HCT116 (cell line): ENCODE measurements at regions not wholly inside any gene's neighbourhood (a gene's known extent, or its start where the extent isn't known, plus 50 kb on each side); places are given as distances from the start of the nearest gene placed in this dataset.

Experiments
- EZH2phosphoT487 ChIP-seq: fragments of 200-600 bp; IDR thresholded peaks from 2 replicates; pipeline ENCODE4 v1.6.1; 2018; ENCODE audit warnings: antibody characterized with exemption, borderline replicate concordance
- SIN3A ChIP-seq: IDR thresholded peaks from 2 replicates; pipeline ENCODE4 v1.6.1; 2012; ENCODE audit warnings: low read depth
- TF ChIP-seq, protein P1 (sequence below), 3 experiments: fragments of 200-600 bp in 1 of 3; sonication (generic) in 1 of 3; IDR thresholded peaks in 2 of 3; conservative IDR thresholded peaks in 1 of 3; 2 replicates each; pipeline ENCODE4 v1.5.1; 2012 to 2017; ENCODE audit warnings: low read depth in 2 of 3, low read length in 2 of 3, antibody characterized with exemption in 1 of 3, borderline replicate concordance in 1 of 3, control low read depth in 1 of 3, mild to moderate bottlenecking in 1 of 3, mixed read lengths in 1 of 3, mixed run types in 1 of 3, moderate library complexity in 1 of 3; ENCODE audit not compliant: insufficient read depth in 1 of 3

DNA sequence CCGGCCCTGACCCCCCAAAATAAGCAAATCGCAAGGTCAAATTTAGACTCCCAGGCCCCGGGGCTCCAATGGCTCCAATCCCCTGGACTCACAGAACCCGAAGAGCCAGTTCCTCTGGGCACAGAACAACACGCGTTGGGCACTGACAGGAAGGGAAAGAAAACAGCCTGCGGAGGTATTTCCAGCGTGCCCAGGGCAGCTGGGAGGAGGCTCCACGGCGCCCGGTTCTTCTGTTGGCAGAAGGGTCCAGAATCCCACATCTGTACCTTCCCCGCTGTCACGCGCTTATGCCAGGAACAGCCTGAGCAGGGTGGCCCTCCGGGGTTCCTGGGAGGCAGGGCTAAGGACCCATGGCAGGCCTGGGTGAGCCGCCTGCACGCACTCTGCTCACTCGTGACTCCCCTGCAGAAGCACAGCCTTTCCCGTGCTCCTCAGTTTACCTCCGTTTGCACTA, 85.5 kb downstream of the RIPK4 start:
- TF ChIP-seq EZH2phosphoT487 (no peak), SIN3A (no peak)
- TF ChIP-seq, protein P1, sequence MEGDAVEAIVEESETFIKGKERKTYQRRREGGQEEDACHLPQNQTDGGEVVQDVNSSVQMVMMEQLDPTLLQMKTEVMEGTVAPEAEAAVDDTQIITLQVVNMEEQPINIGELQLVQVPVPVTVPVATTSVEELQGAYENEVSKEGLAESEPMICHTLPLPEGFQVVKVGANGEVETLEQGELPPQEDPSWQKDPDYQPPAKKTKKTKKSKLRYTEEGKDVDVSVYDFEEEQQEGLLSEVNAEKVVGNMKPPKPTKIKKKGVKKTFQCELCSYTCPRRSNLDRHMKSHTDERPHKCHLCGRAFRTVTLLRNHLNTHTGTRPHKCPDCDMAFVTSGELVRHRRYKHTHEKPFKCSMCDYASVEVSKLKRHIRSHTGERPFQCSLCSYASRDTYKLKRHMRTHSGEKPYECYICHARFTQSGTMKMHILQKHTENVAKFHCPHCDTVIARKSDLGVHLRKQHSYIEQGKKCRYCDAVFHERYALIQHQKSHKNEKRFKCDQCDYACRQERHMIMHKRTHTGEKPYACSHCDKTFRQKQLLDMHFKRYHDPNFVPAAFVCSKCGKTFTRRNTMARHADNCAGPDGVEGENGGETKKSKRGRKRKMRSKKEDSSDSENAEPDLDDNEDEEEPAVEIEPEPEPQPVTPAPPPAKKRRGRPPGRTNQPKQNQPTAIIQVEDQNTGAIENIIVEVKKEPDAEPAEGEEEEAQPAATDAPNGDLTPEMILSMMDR (IDR thresholded peaks at IDR 0.05 in 2 of 3, conservative IDR thresholded peaks at IDR 0.05 in 1 of 3; ENCODE audit: borderline replicate concordance in 1 of 3, insufficient read depth in 1 of 3, low read depth in 2 of 3, low read length in 2 of 3): no peak
